WTC11 (cell line): ENCODE measurements at regions not wholly inside any gene's neighbourhood (a gene's known extent, or its start where the extent isn't known, plus 50 kb on each side); places are given as distances from the start of the nearest gene placed in this dataset.

Experiments used
- ATAC-seq: fragments of 200-7000 bp; cut with Tn5 transposase; 2 replicates; pipeline ENCODE4 v1.10.0; 2021; ENCODE audit warnings: mild to moderate bottlenecking, moderate library complexity
- CTCF ChIA-PET: fragments of 300-600 bp; sonication (Branson Sonifier 250); formaldehyde crosslinking; loops from one replicate; lab custom pipeline; 2021; ENCODE audit warnings: antibody characterized with exemption; lab: Charles Lee
- POLR2A ChIA-PET: fragments of 350-600 bp; sonication (Branson Sonifier 250); formaldehyde crosslinking; loops from one replicate; lab custom pipeline; 2021; ENCODE audit warnings: antibody characterized with exemption; lab: Charles Lee
- DNase-seq: peaks from one replicate; pipeline ENCODE4 v3.0.0; 2021; ENCODE audit warnings: low spot score
- H3K27ac Mint-ChIP-seq: 2 replicates; pipeline ENCODE4 v1.8.0; 2021; ENCODE audit warnings: mixed read lengths
- H3K27me3 Mint-ChIP-seq: 2 replicates; pipeline ENCODE4 v1.8.0; 2021; ENCODE audit warnings: low read depth, mild to moderate bottlenecking, moderate library complexity, mixed read lengths
- H3K36me3 Mint-ChIP-seq: 2 replicates; pipeline ENCODE4 v1.8.0; 2021; ENCODE audit warnings: mixed read lengths
- H3K4me1 Mint-ChIP-seq: 2 replicates; pipeline ENCODE4 v1.8.0; 2022; ENCODE audit warnings: mixed read lengths
- H3K4me3 Mint-ChIP-seq: 2 replicates; pipeline ENCODE4 v1.8.0; 2021; ENCODE audit warnings: mild to moderate bottlenecking, moderate library complexity, mixed read lengths
- H3K9me3 Mint-ChIP-seq: 2 replicates; pipeline ENCODE4 v1.8.0; 2021; ENCODE audit warnings: mixed read lengths
- CBFB ChIP-seq: sonication (generic); formaldehyde crosslinking; IDR thresholded peaks from 2 replicates; pipeline ENCODE4 v1.8.1; 2022; ENCODE audit warnings: mild to moderate bottlenecking, low read depth, missing genetic modification reagents
- E2F1 ChIP-seq: sonication (generic); formaldehyde crosslinking; IDR thresholded peaks from 2 replicates; pipeline ENCODE4 v1.8.0; 2022; ENCODE audit warnings: mild to moderate bottlenecking, missing genetic modification reagents
- GABPB1 ChIP-seq: sonication (generic); formaldehyde crosslinking; IDR thresholded peaks from 2 replicates; pipeline ENCODE4 v1.8.1; 2023; ENCODE audit warnings: mild to moderate bottlenecking, missing genetic modification reagents
- GTF2I ChIP-seq: fragments of 250-450 bp; sonication (Bioruptor Pico); conservative IDR thresholded peaks from 2 replicates; pipeline ENCODE4 v1.4.0; 2021; ENCODE audit warnings: mild to moderate bottlenecking
- HMGA2 ChIP-seq: fragments of 250-450 bp; sonication (Bioruptor Pico); IDR thresholded peaks from 2 replicates; pipeline ENCODE4 v1.4.0; 2021; ENCODE audit warnings: mild to moderate bottlenecking, moderate library complexity
- IRF1 ChIP-seq: sonication (generic); formaldehyde crosslinking; IDR thresholded peaks from 2 replicates; pipeline ENCODE4 v1.8.0; 2023; ENCODE audit warnings: missing genetic modification reagents
- MAX ChIP-seq: sonication (generic); formaldehyde crosslinking; IDR thresholded peaks from 2 replicates; pipeline ENCODE4 v1.8.0; 2022; ENCODE audit warnings: mild to moderate bottlenecking, missing genetic modification reagents
- NFE2L1 ChIP-seq: sonication (generic); formaldehyde crosslinking; IDR thresholded peaks from 2 replicates; pipeline ENCODE4 v1.8.1; 2023; ENCODE audit warnings: missing genetic modification reagents
- NR2C2 ChIP-seq: sonication (generic); formaldehyde crosslinking; IDR thresholded peaks from 2 replicates; pipeline ENCODE4 v1.8.0; 2022; ENCODE audit warnings: mild to moderate bottlenecking, missing genetic modification reagents
- PRDM15 ChIP-seq: sonication (generic); formaldehyde crosslinking; IDR thresholded peaks from 2 replicates; pipeline ENCODE4 v1.8.0; 2022; ENCODE audit warnings: missing genetic modification reagents
- STAT6 ChIP-seq: sonication (generic); formaldehyde crosslinking; conservative IDR thresholded peaks from 2 replicates; pipeline ENCODE4 v1.8.1; 2023; ENCODE audit warnings: mild to moderate bottlenecking, low read depth, missing genetic modification reagents, moderate library complexity
- ZBTB43 ChIP-seq: sonication (generic); formaldehyde crosslinking; IDR thresholded peaks from 2 replicates; pipeline ENCODE4 v1.8.1; 2023; ENCODE audit warnings: mild to moderate bottlenecking, missing genetic modification reagents
- ZMAT4 ChIP-seq: fragments of 250-450 bp; sonication (Bioruptor Pico); IDR thresholded peaks from 2 replicates; pipeline ENCODE4 v1.9.0; 2021; ENCODE audit warnings: mild to moderate bottlenecking
- ZNF138 ChIP-seq: sonication (generic); formaldehyde crosslinking; conservative IDR thresholded peaks from 2 replicates; pipeline ENCODE4 v1.8.1; 2022; ENCODE audit warnings: mild to moderate bottlenecking, moderate library complexity, missing genetic modification reagents
- ZNF416 ChIP-seq: fragments of 250-450 bp; sonication (Bioruptor Pico); IDR thresholded peaks from 2 replicates; pipeline ENCODE4 v1.9.0; 2021; ENCODE audit warnings: mild to moderate bottlenecking, inconsistent platforms
- ZNF512 ChIP-seq: sonication (generic); formaldehyde crosslinking; IDR thresholded peaks from 2 replicates; pipeline ENCODE4 v1.8.1; 2022; ENCODE audit warnings: missing genetic modification reagents, borderline replicate concordance

- Mint-ChIP-seq H3K27ac (no peak overlapping the region), H3K36me3 (peaks cover 4% of the 10 kb centered on the region; the same call in 1 of the 2 replicates), H3K27me3 (no peaks in the 10 kb centered on the region), H3K4me1 (no peaks in the 10 kb centered on the region), H3K9me3 (peaks cover 16% of the 10 kb centered on the region), H3K4me3 (no peak overlapping the region)
- ChIA-PET POLR2A (no interaction called here), CTCF (no interaction called here)
- DNase-seq (no peak), ATAC-seq (no peak)
- TF ChIP-seq IRF1 (CRISPR knock-in tag) (no peak), NR2C2 (no peak), ZMAT4 (CRISPR knock-in tag) (no peak)
Measured at GRCh38 chr13:72112216-72112615, 245.2 kb upstream of the DACH1 start.

- no peaks in the 10 kb centered on the region for H3K36me3 Mint-ChIP-seq
- ChIA-PET CTCF (no interaction called here), POLR2A (no interaction called here)
- H3K4me1 Mint-ChIP-seq = no peaks in the 10 kb centered on the region
- no peak overlapping the region for H3K27ac Mint-ChIP-seq
- H3K27me3 Mint-ChIP-seq = no peaks in the 10 kb centered on the region
- ATAC-seq = no peak
- no peak for TF ChIP-seq ZNF138 (CRISPR knock-in tag)
- TF ChIP-seq HMGA2 (CRISPR knock-in tag) = no peak
- TF ChIP-seq CBFB (CRISPR knock-in tag) = no peak
- no peak overlapping the region for H3K4me3 Mint-ChIP-seq
- H3K9me3 Mint-ChIP-seq = peaks cover 18% of the 10 kb centered on the region
- DNase-seq = no peak
Measured at GRCh38 chr13:72109863-72110262, 242.9 kb upstream of the DACH1 start.

GRCh38 chr13:72104656-72105180 is 237.7 kb upstream of the DACH1 start:
- ATAC-seq = no peak
- peaks cover 15% of the 10 kb centered on the region for H3K9me3 Mint-ChIP-seq
- CTCF ChIA-PET = no interaction called here
- no peak overlapping the region for H3K27ac Mint-ChIP-seq
- no peak for TF ChIP-seq GTF2I (CRISPR knock-in tag)
- no peak for DNase-seq
- H3K27me3 Mint-ChIP-seq = no peaks in the 10 kb centered on the region
- no peaks in the 10 kb centered on the region for H3K36me3 Mint-ChIP-seq
- peaks cover 10% of the 10 kb centered on the region for H3K4me1 Mint-ChIP-seq
- H3K4me3 Mint-ChIP-seq = no peak overlapping the region
- POLR2A ChIA-PET = no interaction called here

- no peak for ATAC-seq
- TF ChIP-seq ZNF512 (CRISPR knock-in tag) (no peak), NFE2L1 (CRISPR knock-in tag) (no peak), MAX (CRISPR knock-in tag) (no peak), STAT6 (CRISPR knock-in tag) (no peak), ZBTB43 (CRISPR knock-in tag) (no peak), GABPB1 (CRISPR knock-in tag) (no peak), GTF2I (CRISPR knock-in tag) (no peak), PRDM15 (CRISPR knock-in tag) (no peak), E2F1 (no peak), ZNF416 (no peak)
Measured at GRCh38 chr13:72101768-72102400, 234.9 kb upstream of the DACH1 start.

More at GRCh38 chr13:72101768-72102400, 234.9 kb upstream of the DACH1 start:
- H3K9me3 Mint-ChIP-seq = peaks cover 8% of the 10 kb centered on the region
- H3K36me3 Mint-ChIP-seq = no peaks in the 10 kb centered on the region
- no peaks in the 10 kb centered on the region for H3K27me3 Mint-ChIP-seq
- no peak overlapping the region for H3K27ac Mint-ChIP-seq
- no peak for DNase-seq
- H3K4me3 Mint-ChIP-seq = no peak overlapping the region
- POLR2A ChIA-PET = no interaction called here
- H3K4me1 Mint-ChIP-seq = peaks cover 12% of the 10 kb centered on the region
- CTCF ChIA-PET = interaction anchor here (0.5 kb wide), 1 partner anchor 511 kb away, joined by 3 read pairs; no protein-coding TSS in a partner anchor
